H9 (cell line): ENCODE measurements at regions not wholly inside any gene's neighbourhood (a gene's known extent, or its start where the extent isn't known, plus 50 kb on each side); places are given as distances from the start of the nearest gene placed in this dataset.

Source experiments
- DNase-seq: peaks from one replicate; pipeline ENCODE4 v3.0.0-alpha.2; 2017
- H2AFZ ChIP-seq: one replicate; pipeline ENCODE4 v1.6.1; 2013; ENCODE audit warnings: mild to moderate bottlenecking, low read length, control low read depth, moderate library complexity
- H2AK5ac ChIP-seq: 2 replicates; pipeline ENCODE4 v1.6.1; 2013; ENCODE audit warnings: low read length, control low read depth, mixed read lengths; ENCODE audit not compliant: insufficient read length
- H2BK120ac ChIP-seq: one replicate; pipeline ENCODE4 v1.6.1; 2013; ENCODE audit warnings: low read depth, mild to moderate bottlenecking, low read length, control low read depth, inconsistent platforms; ENCODE audit not compliant: poor library complexity, severe bottlenecking
- H2BK12ac ChIP-seq: 2 replicates; pipeline ENCODE4 v1.6.1; 2013; ENCODE audit warnings: low read length, control low read depth, mixed read lengths, low read depth; ENCODE audit not compliant: insufficient read length
- H2BK15ac ChIP-seq: 2 replicates; pipeline ENCODE4 v1.6.1; 2013; ENCODE audit warnings: low read depth, low read length, control low read depth
- H2BK20ac ChIP-seq: one replicate; pipeline ENCODE4 v1.6.1; 2013; ENCODE audit warnings: low read depth, mild to moderate bottlenecking, low read length, control low read depth, inconsistent platforms; ENCODE audit not compliant: poor library complexity, severe bottlenecking
- H2BK5ac ChIP-seq: 2 replicates; pipeline ENCODE4 v1.6.1; 2013; ENCODE audit warnings: low read length, control low read depth, mixed read lengths; ENCODE audit not compliant: insufficient read length
- H3K14ac ChIP-seq: 2 replicates; pipeline ENCODE4 v1.6.1; 2013; ENCODE audit warnings: low read length, control low read depth; ENCODE audit not compliant: insufficient read depth
- H3K18ac ChIP-seq: 2 replicates; pipeline ENCODE4 v1.6.1; 2013; ENCODE audit warnings: low read depth, mild to moderate bottlenecking, mixed read lengths, low read length, control low read depth; ENCODE audit not compliant: insufficient read length
- H3K23ac ChIP-seq: 2 replicates; pipeline ENCODE4 v1.6.1; 2013; ENCODE audit warnings: low read length, control low read depth, mixed read lengths, low read depth; ENCODE audit not compliant: insufficient read length
- H3K23me2 ChIP-seq: 2 replicates; pipeline ENCODE4 v1.6.1; 2013; ENCODE audit warnings: low read depth, mild to moderate bottlenecking, mixed read lengths, low read length, control low read depth; ENCODE audit not compliant: insufficient read length, poor library complexity, severe bottlenecking
- H3K27ac ChIP-seq: 2 replicates; pipeline ENCODE4 v1.5.1; 2013; ENCODE audit warnings: low read length, control low read depth, mixed read lengths, low read depth; ENCODE audit not compliant: insufficient read length
- H3K27me3 ChIP-seq: 2 replicates; pipeline ENCODE4 v1.6.1; 2013; ENCODE audit warnings: low read length, control low read depth, inconsistent platforms; ENCODE audit not compliant: insufficient read depth
- H3K4ac ChIP-seq: 2 replicates; pipeline ENCODE4 v1.6.1; 2013; ENCODE audit warnings: low read depth, mild to moderate bottlenecking, control low read depth, inconsistent platforms, low read length, moderate library complexity
- H3K4me1 ChIP-seq: 2 replicates; pipeline ENCODE4 v1.6.1; 2013; ENCODE audit warnings: low read length, control low read depth, inconsistent platforms; ENCODE audit not compliant: insufficient read depth
- H3K4me2 ChIP-seq: 2 replicates; pipeline ENCODE4 v1.6.1; 2013; ENCODE audit warnings: low read length, control low read depth, mixed read lengths; ENCODE audit not compliant: insufficient read length, insufficient read depth
- H3K56ac ChIP-seq: 2 replicates; pipeline ENCODE4 v1.6.1; 2013; ENCODE audit warnings: low read depth, mild to moderate bottlenecking, mixed read lengths, low read length, control low read depth; ENCODE audit not compliant: insufficient read length
- H3K79me1 ChIP-seq: 2 replicates; pipeline ENCODE4 v1.6.1; 2013; ENCODE audit warnings: low read depth, mild to moderate bottlenecking, moderate library complexity, low read length, control low read depth, inconsistent platforms; ENCODE audit not compliant: insufficient read depth, poor library complexity, severe bottlenecking
- H3K79me2 ChIP-seq: 2 replicates; pipeline ENCODE4 v1.6.1; 2013; ENCODE audit warnings: low read length, control low read depth, inconsistent platforms; ENCODE audit not compliant: insufficient read depth
- H3K9ac ChIP-seq: 2 replicates; pipeline ENCODE4 v1.6.1; 2013; ENCODE audit warnings: low read length, control low read depth, mixed read lengths; ENCODE audit not compliant: insufficient read length; ENCODE audit errors: extremely low read depth
- H3K9me3 ChIP-seq: one replicate; pipeline ENCODE4 v1.6.1; 2013; ENCODE audit warnings: low read depth, low read length, inconsistent platforms; ENCODE audit not compliant: control insufficient read depth
- H3T11ph ChIP-seq: one replicate; pipeline ENCODE4 v1.6.1; 2013; ENCODE audit warnings: mild to moderate bottlenecking, low read length, control low read depth, inconsistent platforms
- H4K20me1 ChIP-seq: one replicate; pipeline ENCODE4 v1.6.1; 2013; ENCODE audit not compliant: control insufficient read depth, insufficient read length, insufficient read depth
- H4K5ac ChIP-seq: 2 replicates; pipeline ENCODE4 v1.6.1; 2013; ENCODE audit warnings: low read depth, mild to moderate bottlenecking, mixed read lengths, low read length, control low read depth; ENCODE audit not compliant: insufficient read length
- H4K8ac ChIP-seq: replicated peaks from 2 replicates; pipeline ENCODE4 v1.6.1; 2013; ENCODE audit warnings: low read length, control low read depth, mixed read lengths, low read depth; ENCODE audit not compliant: insufficient read length
- H4K91ac ChIP-seq: 2 replicates; pipeline ENCODE4 v1.6.1; 2013; ENCODE audit warnings: low read depth, mild to moderate bottlenecking, moderate library complexity, mixed read lengths, low read length, control low read depth; ENCODE audit not compliant: insufficient read length
- H3K27ac Mint-ChIP-seq, 3 experiments: 2 replicates in 2 of 3; 3 replicates in 1 of 3; pipeline ENCODE4 v1.8.0; 2020 to 2021; ENCODE audit warnings: mixed read lengths in 3 of 3, mild to moderate bottlenecking in 1 of 3, moderate library complexity in 1 of 3
- H3K27me3 Mint-ChIP-seq: 2 replicates; pipeline ENCODE4 v1.8.0; 2021; ENCODE audit warnings: low read depth, mild to moderate bottlenecking, moderate library complexity, mixed read lengths
- H3K36me3 Mint-ChIP-seq, 3 experiments: 2 replicates in 2 of 3; 3 replicates in 1 of 3; pipeline ENCODE4 v1.8.0; 2020 to 2021; ENCODE audit warnings: low read depth in 3 of 3, mixed read lengths in 3 of 3; ENCODE audit not compliant: insufficient read depth in 1 of 3
- H3K4me1 Mint-ChIP-seq, 2 experiments: 2 replicates each; pipeline ENCODE4 v1.8.0; 2020; ENCODE audit warnings: mixed read lengths in 2 of 2
- H3K4me3 Mint-ChIP-seq, 2 experiments: 2 replicates in 1 of 2; 3 replicates in 1 of 2; pipeline ENCODE4 v1.8.0; 2020 to 2021; ENCODE audit warnings: mild to moderate bottlenecking in 2 of 2, mixed read lengths in 2 of 2, moderate library complexity in 1 of 2
- H3K9me3 Mint-ChIP-seq, 2 experiments: 2 replicates in 1 of 2; 3 replicates in 1 of 2; pipeline ENCODE4 v1.8.0; 2020; ENCODE audit warnings: mild to moderate bottlenecking in 2 of 2, mixed read lengths in 2 of 2, moderate library complexity in 1 of 2
- WGBS: extraction: QIAGEN DNeasy Blood & Tissue Kit; methylation state at CpG from one replicate; pipeline ENCODE4 v1.1.7; 2013; ENCODE audit warnings: missing lambda C conversion rate, low lambda C conversion rate, mixed read lengths; ENCODE audit not compliant: insufficient read length; ENCODE audit errors: extremely low coverage; 5-methylcytosine and 5-hydroxymethylcytosine counted together
- TF ChIP-seq, protein P1 (sequence below): fragments of 200-600 bp; sonication (generic); conservative IDR thresholded peaks from 3 replicates; pipeline ENCODE4 v1.8.0; 2021; ENCODE audit warnings: antibody characterized with exemption, mild to moderate bottlenecking

DNA sequence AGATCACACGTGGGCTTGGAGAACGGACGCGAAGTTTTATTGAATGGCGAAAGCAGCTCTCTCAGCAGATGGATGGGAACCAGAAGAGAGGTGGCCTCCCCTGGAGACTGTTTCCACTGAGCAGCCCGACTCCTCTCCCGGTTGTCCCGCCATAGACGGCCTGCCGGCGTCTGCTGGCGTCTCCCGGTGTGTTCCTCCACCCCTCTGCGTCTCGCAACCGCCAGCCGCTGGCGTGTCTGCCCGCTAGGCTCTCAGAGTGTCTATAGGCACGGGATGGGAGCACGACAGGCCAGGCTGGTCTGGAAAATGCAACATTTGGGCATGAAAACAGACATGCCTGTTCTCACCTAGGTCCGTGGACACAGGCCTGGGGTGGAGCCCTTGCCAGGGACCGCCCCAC is 366.7 kb upstream of the SOX11 start:
- Histone ChIP-seq H2AFZ (no peak overlapping the region), H3K27ac (no peak overlapping the region), H4K5ac (no peak overlapping the region), H2BK20ac (no peak overlapping the region), H3K27me3 (no peaks in the 10 kb centered on the region), H3K56ac (no peak overlapping the region), H3K23ac (no peak overlapping the region), H2AK5ac (no peak overlapping the region), H4K8ac (no peak overlapping the region), H2BK15ac (no peak overlapping the region), H3K18ac (no peak overlapping the region), H3K14ac (no peak overlapping the region), H3K9me3 (no peaks in the 10 kb centered on the region), H3K4me1 (no peaks in the 10 kb centered on the region; the same call in 1 of the 2 replicates), H3K4ac (no peak overlapping the region), H3K9ac (no peak overlapping the region), H3K23me2 (no peaks in the 10 kb centered on the region), H3T11ph (no peak overlapping the region), H2BK120ac (no peak overlapping the region), H3K79me1 (no peaks in the 10 kb centered on the region), H3K4me2 (no peak overlapping the region), H3K79me2 (no peaks in the 10 kb centered on the region), H4K91ac (no peak overlapping the region), H2BK5ac (no peak overlapping the region), H4K20me1 (no peaks in the 10 kb centered on the region), H2BK12ac (no peak overlapping the region)
- no peaks in the 10 kb centered on the region for H3K9me3 Mint-ChIP-seq
- H3K27ac Mint-ChIP-seq: no peak overlapping the region
- peaks cover 8 to 10% of the 10 kb centered on the region in 2 experiments for H3K4me1 Mint-ChIP-seq
- DNase-seq: no peak
- no CpG with 5 or more reads among the region's 23 CpGs for WGBS
- no peak overlapping the region for H3K4me3 Mint-ChIP-seq
- H3K36me3 Mint-ChIP-seq: no peaks in the 10 kb centered on the region
- H3K27me3 Mint-ChIP-seq: no peaks in the 10 kb centered on the region
- TF ChIP-seq, protein P1, sequence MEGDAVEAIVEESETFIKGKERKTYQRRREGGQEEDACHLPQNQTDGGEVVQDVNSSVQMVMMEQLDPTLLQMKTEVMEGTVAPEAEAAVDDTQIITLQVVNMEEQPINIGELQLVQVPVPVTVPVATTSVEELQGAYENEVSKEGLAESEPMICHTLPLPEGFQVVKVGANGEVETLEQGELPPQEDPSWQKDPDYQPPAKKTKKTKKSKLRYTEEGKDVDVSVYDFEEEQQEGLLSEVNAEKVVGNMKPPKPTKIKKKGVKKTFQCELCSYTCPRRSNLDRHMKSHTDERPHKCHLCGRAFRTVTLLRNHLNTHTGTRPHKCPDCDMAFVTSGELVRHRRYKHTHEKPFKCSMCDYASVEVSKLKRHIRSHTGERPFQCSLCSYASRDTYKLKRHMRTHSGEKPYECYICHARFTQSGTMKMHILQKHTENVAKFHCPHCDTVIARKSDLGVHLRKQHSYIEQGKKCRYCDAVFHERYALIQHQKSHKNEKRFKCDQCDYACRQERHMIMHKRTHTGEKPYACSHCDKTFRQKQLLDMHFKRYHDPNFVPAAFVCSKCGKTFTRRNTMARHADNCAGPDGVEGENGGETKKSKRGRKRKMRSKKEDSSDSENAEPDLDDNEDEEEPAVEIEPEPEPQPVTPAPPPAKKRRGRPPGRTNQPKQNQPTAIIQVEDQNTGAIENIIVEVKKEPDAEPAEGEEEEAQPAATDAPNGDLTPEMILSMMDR: no peak
